ENCODE measurements at regions not wholly inside any gene's neighbourhood (a gene's known extent, or its start where the extent isn't known, plus 50 kb on each side); places are given as distances from the start of the nearest gene placed in this dataset.

GRCh38 chr2:66682476-66682875 is 247.6 kb downstream of the MEIS1 start:
- TF ChIP-seq CTCF (IDR thresholded peaks at IDR 0.05; ENCODE audit: extremely low read depth, missing control alignments) = no peak
- no peak for DNase-seq (ENCODE audit: low spot score)

- TF ChIP-seq CTCF (IDR thresholded peaks at IDR 0.05; ENCODE audit: extremely low read depth, missing control alignments) = no peak
- DNase-seq (ENCODE audit: low spot score) = no peak
These were observed 248.1 kb downstream of the MEIS1 start for GRCh38 chr2:66683064-66683463.

GRCh38 chr2:66683599-66683998 is 248.7 kb downstream of the MEIS1 start:
- TF ChIP-seq CTCF (IDR thresholded peaks at IDR 0.05; ENCODE audit: extremely low read depth, missing control alignments) = no peak
- no peak for DNase-seq (ENCODE audit: low spot score)

GRCh38 chr2:66684289-66684688 is 249.4 kb downstream of the MEIS1 start:
- no peak for TF ChIP-seq CTCF (IDR thresholded peaks at IDR 0.05; ENCODE audit: extremely low read depth, missing control alignments)
- no peak for DNase-seq (ENCODE audit: low spot score)

- TF ChIP-seq CTCF (IDR thresholded peaks at IDR 0.05; ENCODE audit: extremely low read depth, missing control alignments) = no peak
These were observed 251.8 kb downstream of the MEIS1 start for GRCh38 chr2:66686755-66687154.

GRCh38 chr2:66688951-66689350 is 254.0 kb downstream of the MEIS1 start:
- no peak for DNase-seq (ENCODE audit: low spot score)
- TF ChIP-seq CTCF (IDR thresholded peaks at IDR 0.05; ENCODE audit: extremely low read depth, missing control alignments) = no peak

More at GRCh38 chr2:66686755-66687154, 251.8 kb downstream of the MEIS1 start:
- no peak for DNase-seq (ENCODE audit: low spot score)

- no peak for DNase-seq (ENCODE audit: low spot score)
- no peak for TF ChIP-seq CTCF (IDR thresholded peaks at IDR 0.05; ENCODE audit: extremely low read depth, missing control alignments)
These were observed 254.6 kb downstream of the MEIS1 start for GRCh38 chr2:66689456-66690051.
